HL-60 (cell line): ENCODE measurements at regions not wholly inside any gene's neighbourhood (a gene's known extent, or its start where the extent isn't known, plus 50 kb on each side); places are given as distances from the start of the nearest gene placed in this dataset.
"Not testable (repeated sequence)": the region's sequence is repeated elsewhere in the genome, so short reads cannot be mapped to it uniquely, and the experiment has no call there.

Experiments
- DNase-seq, 2 experiments: peaks; one replicate each; pipeline ENCODE4 v3.0.0-alpha.2; 2010 to 2020; ENCODE audit warnings: low read depth in 1 of 2, low spot score in 1 of 2
- H3K27ac ChIP-seq: fragments of 250-450 bp; sonication (Bioruptor Pico); replicated peaks from 2 replicates; pipeline ENCODE4 v1.5.1; 2020; ENCODE audit warnings: mild to moderate bottlenecking, moderate library complexity
- H3K27me3 ChIP-seq: fragments of 250-450 bp; sonication (Bioruptor Pico); 2 replicates; pipeline ENCODE4 v1.5.1; 2021; ENCODE audit warnings: mild to moderate bottlenecking, moderate library complexity; ENCODE audit not compliant: insufficient read depth, poor library complexity, severe bottlenecking
- H3K4me3 ChIP-seq: replicated peaks from 2 replicates; pipeline ENCODE4 v1.5.1; 2011; ENCODE audit warnings: mild to moderate bottlenecking, control low read depth, low read length; ENCODE audit not compliant: insufficient read depth
- CTCF ChIP-seq: IDR thresholded peaks from one replicate; pipeline ENCODE4 v1.5.1; 2011; ENCODE audit warnings: low read length, control low read depth, inconsistent platforms; ENCODE audit not compliant: insufficient read depth
- GABPA ChIP-seq: IDR thresholded peaks from 2 replicates; pipeline ENCODE4 v1.6.1; 2012; ENCODE audit warnings: low read depth
- POLR2AphosphoS5 ChIP-seq: IDR thresholded peaks from 2 replicates; pipeline ENCODE4 v1.6.1; 2012; ENCODE audit warnings: low read depth
- SPI1 ChIP-seq: IDR thresholded peaks from 2 replicates; pipeline ENCODE4 v1.6.1; 2012; ENCODE audit warnings: low read depth, mild to moderate bottlenecking, borderline replicate concordance
- TF ChIP-seq, protein P1 (sequence below): IDR thresholded peaks from 2 replicates; pipeline ENCODE4 v1.6.1; 2012; ENCODE audit warnings: low read depth; ENCODE audit not compliant: insufficient replicate concordance

DNA sequence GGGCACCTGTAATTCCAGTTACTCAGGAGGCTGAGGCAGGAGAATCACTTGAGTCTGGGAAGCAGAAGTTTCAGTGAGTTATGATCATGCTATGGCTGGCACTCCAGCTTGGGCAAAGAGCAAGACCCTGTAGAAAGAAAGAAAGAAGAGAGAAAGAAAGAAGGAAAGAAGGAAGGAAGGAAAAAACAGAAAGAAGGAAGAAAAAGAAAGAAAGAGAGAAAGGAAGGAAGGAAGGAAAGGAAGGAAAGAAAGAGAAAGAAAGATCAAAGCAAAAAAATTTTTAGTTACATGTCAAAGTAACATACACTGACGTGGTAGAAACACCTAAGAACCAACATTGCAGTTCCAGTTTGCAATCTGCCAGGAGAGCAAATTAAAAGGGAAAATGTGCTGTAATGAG, 73.8 kb upstream of the JCAD start:
- H3K27ac ChIP-seq, result no peak overlapping the region
- no peak overlapping the region for H3K4me3 ChIP-seq
- no peak for DNase-seq
- no peak for TF ChIP-seq SPI1
- TF ChIP-seq, protein P1, sequence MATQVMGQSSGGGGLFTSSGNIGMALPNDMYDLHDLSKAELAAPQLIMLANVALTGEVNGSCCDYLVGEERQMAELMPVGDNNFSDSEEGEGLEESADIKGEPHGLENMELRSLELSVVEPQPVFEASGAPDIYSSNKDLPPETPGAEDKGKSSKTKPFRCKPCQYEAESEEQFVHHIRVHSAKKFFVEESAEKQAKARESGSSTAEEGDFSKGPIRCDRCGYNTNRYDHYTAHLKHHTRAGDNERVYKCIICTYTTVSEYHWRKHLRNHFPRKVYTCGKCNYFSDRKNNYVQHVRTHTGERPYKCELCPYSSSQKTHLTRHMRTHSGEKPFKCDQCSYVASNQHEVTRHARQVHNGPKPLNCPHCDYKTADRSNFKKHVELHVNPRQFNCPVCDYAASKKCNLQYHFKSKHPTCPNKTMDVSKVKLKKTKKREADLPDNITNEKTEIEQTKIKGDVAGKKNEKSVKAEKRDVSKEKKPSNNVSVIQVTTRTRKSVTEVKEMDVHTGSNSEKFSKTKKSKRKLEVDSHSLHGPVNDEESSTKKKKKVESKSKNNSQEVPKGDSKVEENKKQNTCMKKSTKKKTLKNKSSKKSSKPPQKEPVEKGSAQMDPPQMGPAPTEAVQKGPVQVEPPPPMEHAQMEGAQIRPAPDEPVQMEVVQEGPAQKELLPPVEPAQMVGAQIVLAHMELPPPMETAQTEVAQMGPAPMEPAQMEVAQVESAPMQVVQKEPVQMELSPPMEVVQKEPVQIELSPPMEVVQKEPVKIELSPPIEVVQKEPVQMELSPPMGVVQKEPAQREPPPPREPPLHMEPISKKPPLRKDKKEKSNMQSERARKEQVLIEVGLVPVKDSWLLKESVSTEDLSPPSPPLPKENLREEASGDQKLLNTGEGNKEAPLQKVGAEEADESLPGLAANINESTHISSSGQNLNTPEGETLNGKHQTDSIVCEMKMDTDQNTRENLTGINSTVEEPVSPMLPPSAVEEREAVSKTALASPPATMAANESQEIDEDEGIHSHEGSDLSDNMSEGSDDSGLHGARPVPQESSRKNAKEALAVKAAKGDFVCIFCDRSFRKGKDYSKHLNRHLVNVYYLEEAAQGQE, result no peak
- no peak for TF ChIP-seq CTCF
- TF ChIP-seq POLR2AphosphoS5, result no peak
- TF ChIP-seq GABPA, result no peak
- no peaks in the 10 kb centered on the region for H3K27me3 ChIP-seq

DNA sequence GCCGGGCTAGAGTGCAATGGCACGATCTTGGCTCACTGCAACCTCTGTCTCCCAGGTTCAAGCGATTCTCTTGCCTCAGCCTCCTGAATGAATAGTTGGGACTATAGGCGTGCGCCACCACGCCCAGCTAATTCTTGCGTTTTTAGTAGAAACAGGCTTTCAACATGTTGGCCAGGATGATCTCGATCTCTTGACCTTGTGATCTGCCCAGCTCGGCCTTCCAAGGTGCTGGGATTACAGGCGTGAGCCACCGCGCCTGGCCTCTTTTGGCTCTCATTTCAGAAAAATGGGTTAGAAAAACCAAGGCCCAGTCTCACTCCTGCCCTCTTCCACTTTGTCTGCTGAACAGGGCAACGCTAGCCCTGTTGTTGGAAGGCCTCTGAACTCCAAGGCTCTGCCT, 72.0 kb upstream of the JCAD start:
- not testable (repeated sequence) for H3K4me3 ChIP-seq, H3K27me3 ChIP-seq, DNase-seq, H3K27ac ChIP-seq

DNA sequence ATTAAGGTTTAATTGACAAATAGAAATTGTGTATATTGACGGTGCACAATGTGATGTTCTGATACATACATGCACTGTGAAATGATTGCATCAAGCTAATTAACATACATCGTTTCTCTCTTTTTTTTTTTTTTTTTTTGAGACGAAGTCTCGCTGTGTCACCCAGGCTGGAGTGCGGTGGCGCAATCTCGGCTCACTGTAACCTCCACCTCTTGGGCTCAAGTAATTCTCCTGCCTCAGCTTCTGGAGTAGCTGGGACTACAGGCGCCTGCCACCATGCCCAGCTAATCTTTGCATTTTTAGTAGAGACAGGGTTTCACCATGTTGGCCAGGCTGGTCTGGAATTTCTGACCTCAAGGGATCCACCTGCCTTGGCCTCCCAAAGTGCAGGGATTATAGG, 69.9 kb upstream of the JCAD start:
- H3K27ac ChIP-seq, H3K27me3 ChIP-seq, H3K4me3 ChIP-seq, DNase-seq: not testable (repeated sequence)

- Histone ChIP-seq H3K27ac (no peak overlapping the region), H3K4me3 (no peak overlapping the region), H3K27me3 (no peaks in the 10 kb centered on the region)
- no peak for DNase-seq
- no peak for TF ChIP-seq POLR2AphosphoS5
- no peak for TF ChIP-seq SPI1
- no peak for TF ChIP-seq GABPA
- TF ChIP-seq, protein P1, result no peak
- no peak for TF ChIP-seq CTCF
These were observed 67.7 kb upstream of the JCAD start for GRCh38 chr10:30127120-30127541.

GRCh38 chr10:30125496-30125895, 66.1 kb upstream of the JCAD start:
- TF ChIP-seq CTCF (no peak), GABPA (no peak)
- TF ChIP-seq, protein P1, result no peak
- no peak overlapping the region for H3K27ac ChIP-seq

More at GRCh38 chr10:30125496-30125895, 66.1 kb upstream of the JCAD start:
- Histone ChIP-seq H3K4me3 (no peak overlapping the region), H3K27me3 (no peaks in the 10 kb centered on the region)
- no peak for DNase-seq
